CD4-positive, CD25-positive, alpha-beta regulatory T cell (primary cell): ENCODE measurements at regions not wholly inside any gene's neighbourhood (a gene's known extent, or its start where the extent isn't known, plus 50 kb on each side); places are given as distances from the start of the nearest gene placed in this dataset.

Source experiments
- ATAC-seq, 2 donors: fragments of 150-1000 bp; cut with Tn5 transposase; one replicate each; pipeline ENCODE4 v1.10.0; 2021; ENCODE audit warnings: low read depth in 2 of 2, moderate number of reproducible peaks in 2 of 2, moderate library complexity in 1 of 2
- DNase-seq, 3 donors: peaks; one replicate each; pipeline versions ENCODE4 v3.0.0 to v3.0.0-alpha.2; 2012 to 2022; ENCODE audit warnings: mixed read lengths in 1 of 3
- H3K27ac ChIP-seq: one replicate; pipeline ENCODE4 v1.7.0; 2013; ENCODE audit warnings: mild to moderate bottlenecking, low read length; ENCODE audit not compliant: insufficient read depth, poor library complexity, severe bottlenecking
- H3K27me3 ChIP-seq: one replicate; pipeline ENCODE4 v1.7.0; 2013; ENCODE audit warnings: low read length; ENCODE audit not compliant: control insufficient read depth, insufficient read depth
- H3K36me3 ChIP-seq: one replicate; pipeline ENCODE4 v1.7.0; 2013; ENCODE audit warnings: mild to moderate bottlenecking, low read length, moderate library complexity; ENCODE audit not compliant: control insufficient read depth, insufficient read depth
- H3K4me1 ChIP-seq: 2 replicates; pipeline ENCODE4 v1.7.0; 2013; ENCODE audit warnings: mild to moderate bottlenecking, low read length; ENCODE audit not compliant: insufficient read depth, control insufficient read depth, poor library complexity, severe bottlenecking
- H3K4me3 ChIP-seq: one replicate; pipeline ENCODE4 v1.7.0; 2013; ENCODE audit warnings: low read depth, mild to moderate bottlenecking, low read length, moderate library complexity
- H3K9me3 ChIP-seq, 2 experiments: 1 replicate in 1 of 2; 2 replicates in 1 of 2; pipeline ENCODE4 v1.7.0; 2013; ENCODE audit warnings: low read length in 2 of 2, mild to moderate bottlenecking in 1 of 2, moderate library complexity in 1 of 2; ENCODE audit not compliant: control insufficient read depth in 2 of 2
- H3K27ac Mint-ChIP-seq, 3 donors: one replicate each; pipeline ENCODE4 v1.8.0; 2020 to 2022; ENCODE audit warnings: mild to moderate bottlenecking in 3 of 3, mixed read lengths in 3 of 3, moderate library complexity in 2 of 3
- H3K27me3 Mint-ChIP-seq: one replicate; pipeline ENCODE4 v1.8.0; 2022; ENCODE audit warnings: mild to moderate bottlenecking, mixed read lengths
- H3K36me3 Mint-ChIP-seq: one replicate; pipeline ENCODE4 v1.8.0; 2020; ENCODE audit warnings: mixed read lengths
- H3K4me1 Mint-ChIP-seq, 4 donors: one replicate each; pipeline ENCODE4 v1.8.0; 2020 to 2022; ENCODE audit warnings: mixed read lengths in 4 of 4, mild to moderate bottlenecking in 1 of 4
- H3K4me3 Mint-ChIP-seq, 4 donors: one replicate each; pipeline ENCODE4 v1.8.0; 2020 to 2022; ENCODE audit warnings: mild to moderate bottlenecking in 4 of 4, mixed read lengths in 4 of 4, moderate library complexity in 3 of 4
- H3K9me3 Mint-ChIP-seq, 7 donors: one replicate each; pipeline ENCODE4 v1.8.0; 2020 to 2022; ENCODE audit warnings: mixed read lengths in 7 of 7, mild to moderate bottlenecking in 3 of 7, moderate library complexity in 2 of 7

- Histone ChIP-seq H3K9me3 (no peaks in the 10 kb centered on the region), H3K4me1 (no peaks in the 10 kb centered on the region), H3K27me3 (no peaks in the 10 kb centered on the region), H3K4me3 (no peak overlapping the region), H3K36me3 (no peaks in the 10 kb centered on the region), H3K27ac (no peak overlapping the region)
- no peak overlapping the region for H3K27ac Mint-ChIP-seq
- H3K4me1 Mint-ChIP-seq, result peaks cover 0 to 3% (median 0%) of the 10 kb centered on the region in 4 donors
- H3K9me3 Mint-ChIP-seq, result peaks cover 0 to 15% (median 5%) of the 10 kb centered on the region in 7 donors
- ATAC-seq (no peak), DNase-seq (no peak)
- H3K27me3 Mint-ChIP-seq, result no peaks in the 10 kb centered on the region
- H3K36me3 Mint-ChIP-seq, result peaks cover 10% of the 10 kb centered on the region
- H3K4me3 Mint-ChIP-seq, result no peak overlapping the region
Observed at GRCh38 chrX:1778817-1779216, 164.0 kb downstream of the ASMT start.

GRCh38 chrX:1779626-1780025 is 164.8 kb downstream of the ASMT start:
- no peaks in the 10 kb centered on the region for H3K4me1 ChIP-seq
- no peak for DNase-seq
- Mint-ChIP-seq H3K27me3 (no peaks in the 10 kb centered on the region), H3K4me3 (no peak overlapping the region), H3K27ac (no peak overlapping the region), H3K9me3 (peaks cover 0 to 14% (median 7%) of the 10 kb centered on the region in 7 donors), H3K4me1 (peaks cover 0 to 4% (median 0%) of the 10 kb centered on the region in 4 donors), H3K36me3 (peaks cover 10% of the 10 kb centered on the region)
- H3K27me3 ChIP-seq, result no peaks in the 10 kb centered on the region
- peaks cover under 1 to 3% of the 10 kb centered on the region in 2 experiments for H3K9me3 ChIP-seq
- no peaks in the 10 kb centered on the region for H3K36me3 ChIP-seq
- no peak overlapping the region for H3K4me3 ChIP-seq
- no peak for ATAC-seq
- no peak overlapping the region for H3K27ac ChIP-seq

GRCh38 chrX:1781766-1782165 is 166.9 kb downstream of the ASMT start:
- DNase-seq, result no peak
- Histone ChIP-seq H3K27ac (no peak overlapping the region), H3K4me3 (no peak overlapping the region), H3K4me1 (no peaks in the 10 kb centered on the region), H3K27me3 (no peaks in the 10 kb centered on the region), H3K36me3 (no peaks in the 10 kb centered on the region), H3K9me3 (peaks cover 12 to 17% of the 10 kb centered on the region in 2 experiments)
- H3K27ac Mint-ChIP-seq, result no peak overlapping the region
- no peaks in the 10 kb centered on the region for H3K27me3 Mint-ChIP-seq
- H3K9me3 Mint-ChIP-seq, result peaks cover 4 to 26% (median 10%) of the 10 kb centered on the region in 7 donors
- peaks cover 10% of the 10 kb centered on the region for H3K36me3 Mint-ChIP-seq
- peaks cover 0 to 8% (median 0%) of the 10 kb centered on the region in 4 donors for H3K4me1 Mint-ChIP-seq
- ATAC-seq, result no peak
- no peak overlapping the region for H3K4me3 Mint-ChIP-seq

GRCh38 chrX:1784773-1785172 is 169.9 kb downstream of the ASMT start:
- no peaks in the 10 kb centered on the region for H3K27me3 Mint-ChIP-seq
- H3K36me3 ChIP-seq, result no peaks in the 10 kb centered on the region
- no peak overlapping the region for H3K4me3 ChIP-seq
- H3K27me3 ChIP-seq, result no peaks in the 10 kb centered on the region
- no peak overlapping the region for H3K4me3 Mint-ChIP-seq
- DNase-seq (no peak), ATAC-seq (no peak)
- H3K36me3 Mint-ChIP-seq, result peaks cover 10% of the 10 kb centered on the region
- peaks cover 4 to 26% (median 10%) of the 10 kb centered on the region in 7 donors for H3K9me3 Mint-ChIP-seq
- H3K27ac ChIP-seq, result no peak overlapping the region
- peaks cover 12 to 21% of the 10 kb centered on the region in 2 experiments for H3K9me3 ChIP-seq
- H3K27ac Mint-ChIP-seq, result no peak overlapping the region
- peaks cover 0 to 8% (median 0%) of the 10 kb centered on the region in 4 donors for H3K4me1 Mint-ChIP-seq
- no peaks in the 10 kb centered on the region for H3K4me1 ChIP-seq

GRCh38 chrX:1788300-1788911 is 173.5 kb downstream of the ASMT start:
- Mint-ChIP-seq H3K27ac (no peak overlapping the region), H3K4me3 (no peak overlapping the region), H3K36me3 (no peaks in the 10 kb centered on the region), H3K4me1 (peaks cover 0 to 8% (median 0%) of the 10 kb centered on the region in 4 donors), H3K27me3 (no peaks in the 10 kb centered on the region), H3K9me3 (peaks cover 0 to 21% (median 10%) of the 10 kb centered on the region in 7 donors)
- Histone ChIP-seq H3K4me3 (no peak overlapping the region), H3K27me3 (no peaks in the 10 kb centered on the region), H3K4me1 (no peaks in the 10 kb centered on the region), H3K9me3 (peaks cover 12 to 21% of the 10 kb centered on the region in 2 experiments), H3K36me3 (no peaks in the 10 kb centered on the region), H3K27ac (no peak overlapping the region)
- no peak for ATAC-seq
- DNase-seq, result no peak

- H3K36me3 ChIP-seq, result no peaks in the 10 kb centered on the region
- Mint-ChIP-seq H3K4me3 (no peak overlapping the region), H3K27ac (no peak overlapping the region), H3K36me3 (no peaks in the 10 kb centered on the region), H3K9me3 (peaks cover 0 to 2% (median 0%) of the 10 kb centered on the region in 7 donors), H3K4me1 (no peaks in the 10 kb centered on the region), H3K27me3 (no peaks in the 10 kb centered on the region)
- peaks cover 0 to 3% of the 10 kb centered on the region in 2 experiments for H3K9me3 ChIP-seq
- H3K27me3 ChIP-seq, result no peaks in the 10 kb centered on the region
- H3K27ac ChIP-seq, result no peak overlapping the region
- no peak for ATAC-seq
- H3K4me3 ChIP-seq, result no peak overlapping the region
- DNase-seq, result no peak
- no peaks in the 10 kb centered on the region for H3K4me1 ChIP-seq
Observed at GRCh38 chrX:1792636-1793035, 177.8 kb downstream of the ASMT start.

GRCh38 chrX:1794586-1794985 is 179.7 kb downstream of the ASMT start:
- H3K9me3 ChIP-seq, result no peaks in the 10 kb centered on the region
- no peaks in the 10 kb centered on the region for H3K36me3 ChIP-seq
- H3K4me3 ChIP-seq, result no peak overlapping the region
- H3K9me3 Mint-ChIP-seq, result peaks cover 0 to 2% (median 0%) of the 10 kb centered on the region in 7 donors
- no peaks in the 10 kb centered on the region for H3K36me3 Mint-ChIP-seq
- no peaks in the 10 kb centered on the region for H3K27me3 ChIP-seq
- no peak overlapping the region for H3K27ac ChIP-seq
- H3K27ac Mint-ChIP-seq, result no peak overlapping the region
- no peak overlapping the region for H3K4me3 Mint-ChIP-seq
- H3K4me1 Mint-ChIP-seq, result no peaks in the 10 kb centered on the region
- DNase-seq, result no peak
- H3K27me3 Mint-ChIP-seq, result no peaks in the 10 kb centered on the region
- ATAC-seq, result no peak
- H3K4me1 ChIP-seq, result no peaks in the 10 kb centered on the region

- H3K4me3 ChIP-seq, result no peak overlapping the region
- Mint-ChIP-seq H3K27ac (no peak overlapping the region), H3K9me3 (peaks cover 0 to 4% (median 0%) of the 10 kb centered on the region in 7 donors), H3K36me3 (no peaks in the 10 kb centered on the region), H3K4me3 (no peak overlapping the region), H3K4me1 (no peaks in the 10 kb centered on the region), H3K27me3 (no peaks in the 10 kb centered on the region)
- ATAC-seq, result no peak
- H3K27me3 ChIP-seq, result no peaks in the 10 kb centered on the region
- H3K36me3 ChIP-seq, result no peaks in the 10 kb centered on the region
- H3K4me1 ChIP-seq, result no peaks in the 10 kb centered on the region
- H3K27ac ChIP-seq, result no peak overlapping the region
- no peaks in the 10 kb centered on the region for H3K9me3 ChIP-seq
- DNase-seq, result no peak
Observed at GRCh38 chrX:1802912-1803311, 188.1 kb downstream of the ASMT start.
